Stimulated activated CD8-positive, alpha-beta memory T cell treated with anti-CD3 and anti-CD28 coated beads, Interleukin-2, amount 100 ng/mL, for 48 hours (primary cell): ENCODE measurements at regions not wholly inside any gene's neighbourhood (a gene's known extent, or its start where the extent isn't known, plus 50 kb on each side); places are given as distances from the start of the nearest gene placed in this dataset.

Source experiments
- DNase-seq, 2 donors: peaks; one replicate each; pipeline ENCODE4 v3.0.0-alpha.2; 2020; ENCODE audit warnings: low read depth in 2 of 2

GRCh38 chr2:129884221-129884786 is 95.2 kb upstream of the RAB6C start:
- no peak for DNase-seq

GRCh38 chr2:129885735-129886134 is 93.7 kb upstream of the RAB6C start:
- DNase-seq: no peak

- no peak for DNase-seq
Observed at GRCh38 chr2:129887688-129888266, 91.7 kb upstream of the RAB6C start.

GRCh38 chr2:129888461-129888860 is 91.0 kb upstream of the RAB6C start:
- DNase-seq: no peak

- no peak for DNase-seq
Observed at GRCh38 chr2:129888896-129889295, 90.6 kb upstream of the RAB6C start.

- DNase-seq: no peak
Observed at GRCh38 chr2:129891341-129892320, 87.8 kb upstream of the RAB6C start.

GRCh38 chr2:129892360-129892759 is 87.1 kb upstream of the RAB6C start:
- no peak for DNase-seq

GRCh38 chr2:129892773-129893172 is 86.7 kb upstream of the RAB6C start:
- DNase-seq: no peak

GRCh38 chr2:129893244-129893643 is 86.2 kb upstream of the RAB6C start:
- no peak for DNase-seq

- DNase-seq: no peak
Observed at GRCh38 chr2:129894616-129895015, 84.8 kb upstream of the RAB6C start.

- no peak for DNase-seq
Observed at GRCh38 chr2:129895061-129895460, 84.4 kb upstream of the RAB6C start.

- DNase-seq: no peak
Observed at GRCh38 chr2:129895526-129896082, 83.9 kb upstream of the RAB6C start.

- no peak for DNase-seq
Observed at GRCh38 chr2:129896226-129897100, 83.0 kb upstream of the RAB6C start.

GRCh38 chr2:129901754-129902415 is 77.6 kb upstream of the RAB6C start:
- DNase-seq: no peak

GRCh38 chr2:129902731-129903585 is 76.5 kb upstream of the RAB6C start:
- no peak for DNase-seq

GRCh38 chr2:129903586-129904425 is 75.7 kb upstream of the RAB6C start:
- DNase-seq: no peak

GRCh38 chr2:129904532-129905446 is 74.7 kb upstream of the RAB6C start:
- no peak for DNase-seq

- DNase-seq: no peak
Observed at GRCh38 chr2:129905664-129906081, 73.8 kb upstream of the RAB6C start.
